ENCODE measurements at regions not wholly inside any gene's neighbourhood (a gene's known extent, or its start where the extent isn't known, plus 50 kb on each side); places are given as distances from the start of the nearest gene placed in this dataset.

DNA sequence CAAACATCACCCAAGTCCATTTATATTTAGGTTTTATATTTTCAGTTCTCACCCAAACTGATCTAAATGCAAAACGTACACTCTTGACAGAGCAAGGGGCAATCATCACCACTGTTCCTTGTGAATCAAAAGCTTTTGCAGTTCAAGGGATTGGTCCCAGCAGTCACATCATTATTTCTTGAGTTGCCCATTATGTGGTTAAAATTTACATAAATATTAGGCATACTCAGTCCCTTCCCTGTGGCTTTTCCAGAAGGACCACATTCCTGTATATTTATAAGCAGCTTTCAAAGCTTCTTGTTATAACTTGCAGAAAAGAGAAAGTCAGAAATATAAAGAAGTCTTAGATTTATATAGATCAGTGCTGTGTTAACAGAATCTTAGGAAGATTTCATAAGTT lies 224.4 kb downstream of the CLCN4 start:
- no peak overlapping the region for H3K4me3 ChIP-seq (ENCODE audit: low read depth, low read length)
- TF ChIP-seq, protein P1, sequence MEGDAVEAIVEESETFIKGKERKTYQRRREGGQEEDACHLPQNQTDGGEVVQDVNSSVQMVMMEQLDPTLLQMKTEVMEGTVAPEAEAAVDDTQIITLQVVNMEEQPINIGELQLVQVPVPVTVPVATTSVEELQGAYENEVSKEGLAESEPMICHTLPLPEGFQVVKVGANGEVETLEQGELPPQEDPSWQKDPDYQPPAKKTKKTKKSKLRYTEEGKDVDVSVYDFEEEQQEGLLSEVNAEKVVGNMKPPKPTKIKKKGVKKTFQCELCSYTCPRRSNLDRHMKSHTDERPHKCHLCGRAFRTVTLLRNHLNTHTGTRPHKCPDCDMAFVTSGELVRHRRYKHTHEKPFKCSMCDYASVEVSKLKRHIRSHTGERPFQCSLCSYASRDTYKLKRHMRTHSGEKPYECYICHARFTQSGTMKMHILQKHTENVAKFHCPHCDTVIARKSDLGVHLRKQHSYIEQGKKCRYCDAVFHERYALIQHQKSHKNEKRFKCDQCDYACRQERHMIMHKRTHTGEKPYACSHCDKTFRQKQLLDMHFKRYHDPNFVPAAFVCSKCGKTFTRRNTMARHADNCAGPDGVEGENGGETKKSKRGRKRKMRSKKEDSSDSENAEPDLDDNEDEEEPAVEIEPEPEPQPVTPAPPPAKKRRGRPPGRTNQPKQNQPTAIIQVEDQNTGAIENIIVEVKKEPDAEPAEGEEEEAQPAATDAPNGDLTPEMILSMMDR (IDR thresholded peaks at IDR 0.05; ENCODE audit: borderline replicate concordance, insufficient read depth, low read depth, low read length): no peak

DNA sequence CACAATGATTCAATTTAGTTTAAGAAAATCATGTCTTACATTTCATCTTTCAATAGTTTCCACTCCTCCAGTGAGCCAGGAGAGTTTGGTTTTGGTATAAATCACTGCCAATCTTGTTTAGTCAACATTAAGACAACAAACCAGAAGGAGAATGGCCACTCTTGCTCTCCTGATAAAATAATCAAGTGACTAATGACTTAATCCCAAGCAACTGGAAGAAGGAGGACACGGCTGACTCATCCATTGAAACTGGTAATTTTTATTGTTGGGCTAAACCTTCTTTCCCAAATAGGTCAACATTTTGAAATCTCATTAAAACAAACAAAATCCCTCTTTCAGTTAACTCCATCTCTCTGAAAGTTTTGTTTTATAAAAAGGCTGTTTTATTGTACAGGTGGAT lies 230.2 kb downstream of the CLCN4 start:
- no peak overlapping the region for H3K4me3 ChIP-seq (ENCODE audit: low read depth, low read length)
- TF ChIP-seq, protein P1 (IDR thresholded peaks at IDR 0.05; ENCODE audit: borderline replicate concordance, insufficient read depth, low read depth, low read length): no peak

DNA sequence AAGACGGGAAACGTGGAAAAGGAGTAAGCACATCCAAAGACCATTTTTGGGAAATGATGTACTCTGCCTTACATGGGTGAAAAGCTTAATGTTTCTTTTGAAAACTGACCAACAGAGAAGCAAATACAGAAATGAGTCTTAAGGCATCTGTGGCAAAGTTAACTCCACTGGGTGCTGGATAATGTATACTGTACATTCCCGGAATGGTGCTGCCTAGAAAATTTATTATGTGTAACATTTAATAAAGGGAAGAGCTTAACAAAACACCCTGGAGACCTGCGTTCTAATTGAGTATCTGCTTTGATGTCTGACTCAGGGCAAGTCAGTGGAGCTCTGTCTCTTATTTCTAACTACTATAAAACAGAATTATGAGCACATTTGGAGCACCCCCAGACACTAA lies 230.2 kb downstream of the MID1 start:
- TF ChIP-seq, protein P1 (IDR thresholded peaks at IDR 0.05; ENCODE audit: borderline replicate concordance, insufficient read depth, low read depth, low read length): no peak
- H3K4me3 ChIP-seq (ENCODE audit: low read depth, low read length): no peak overlapping the region

DNA sequence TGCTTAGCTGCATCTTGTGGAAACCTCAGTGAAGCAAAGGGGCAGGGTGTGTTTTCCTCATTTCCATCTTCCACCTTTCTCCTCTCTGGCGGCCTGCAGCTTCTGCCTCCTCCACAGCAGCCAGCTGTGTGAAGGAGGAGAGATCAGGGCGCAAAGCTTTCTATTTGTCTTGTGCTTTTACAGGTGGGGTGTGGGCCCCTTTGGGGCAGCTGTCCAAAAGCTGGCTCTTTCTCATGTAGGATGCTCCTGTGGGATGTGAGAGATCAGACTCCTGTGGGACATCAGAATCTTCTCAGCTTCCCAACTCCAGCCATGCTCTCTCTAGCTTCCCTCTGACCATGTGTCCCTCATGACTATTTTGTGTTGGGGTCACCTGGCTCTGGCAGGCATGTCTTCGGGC lies 227.1 kb downstream of the MID1 start:
- H3K4me3 ChIP-seq (ENCODE audit: low read depth, low read length): no peak overlapping the region
- TF ChIP-seq, protein P1 (IDR thresholded peaks at IDR 0.05; ENCODE audit: borderline replicate concordance, insufficient read depth, low read depth, low read length): no peak

DNA sequence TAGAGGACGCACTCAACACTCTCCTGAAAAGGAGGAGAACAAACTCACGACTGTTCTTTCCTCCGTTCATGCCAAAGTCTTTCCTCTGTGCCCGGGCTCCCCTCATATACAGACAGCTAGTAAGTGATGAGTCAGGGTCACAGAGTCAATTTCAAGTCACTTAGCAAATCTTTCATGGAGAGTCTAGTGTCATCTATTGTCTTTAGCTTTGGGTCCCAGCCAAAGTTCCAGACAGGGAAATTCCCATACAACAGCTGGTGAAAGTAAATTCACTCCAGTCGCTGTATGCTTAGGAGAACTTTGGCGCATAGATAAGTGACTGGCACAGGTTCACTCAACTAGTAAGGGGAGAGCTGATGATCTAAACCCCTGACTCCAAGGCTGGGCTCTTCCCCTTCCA lies 226.5 kb downstream of the MID1 start:
- TF ChIP-seq, protein P1 (IDR thresholded peaks at IDR 0.05; ENCODE audit: borderline replicate concordance, insufficient read depth, low read depth, low read length): no peak
- no peak overlapping the region for H3K4me3 ChIP-seq (ENCODE audit: low read depth, low read length)

DNA sequence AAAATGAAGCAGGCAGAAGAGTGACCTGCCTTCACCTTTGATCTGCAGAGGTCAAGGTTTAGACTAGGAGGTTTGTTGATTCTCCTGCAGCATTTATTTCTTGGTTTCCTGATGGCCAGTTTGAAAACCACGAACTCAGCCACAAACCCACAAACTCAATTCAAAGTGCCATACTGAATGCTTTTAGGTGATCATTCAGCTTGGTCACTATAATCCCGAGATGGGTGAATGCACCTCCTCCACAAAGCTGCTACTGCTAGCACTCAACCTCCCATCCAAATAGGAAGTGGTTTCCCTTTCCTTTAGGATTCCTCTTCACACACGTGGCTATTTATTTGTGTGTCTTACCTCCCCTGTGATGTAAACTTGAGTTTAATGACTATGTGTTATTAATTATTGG lies 225.2 kb downstream of the MID1 start:
- no peak overlapping the region for H3K4me3 ChIP-seq (ENCODE audit: low read depth, low read length)
- TF ChIP-seq, protein P1 (IDR thresholded peaks at IDR 0.05; ENCODE audit: borderline replicate concordance, insufficient read depth, low read depth, low read length): no peak
